ENCODE measurements at regions not wholly inside any gene's neighbourhood (a gene's known extent, or its start where the extent isn't known, plus 50 kb on each side); places are given as distances from the start of the nearest gene placed in this dataset.

GRCh38 chr7:88600695-88601094 lies 158.8 kb upstream of the ZNF804B start:
- Histone ChIP-seq H3K9me3 (ENCODE audit: control insufficient read depth, insufficient read depth, low read depth, low read length) (no peaks in the 10 kb centered on the region), H3K4me2 (ENCODE audit: extremely low read depth, insufficient read depth, low read length) (no peak overlapping the region), H4K20me1 (ENCODE audit: control insufficient read depth, extremely low read depth, insufficient read depth, low read length) (no peaks in the 10 kb centered on the region), H3K27me3 (ENCODE audit: control insufficient read depth, insufficient read depth, low read length) (no peaks in the 10 kb centered on the region), H3K27ac (ENCODE audit: insufficient read depth, low read length) (no peak overlapping the region), H2AFZ (ENCODE audit: low read length) (no peak overlapping the region), H3K79me2 (ENCODE audit: control insufficient read depth, insufficient read depth, low read length) (no peaks in the 10 kb centered on the region), H3K4me3 (replicated peaks in 1 of 4; ENCODE audit: control extremely low read depth in 1 of 4, insufficient read depth in 1 of 4, low read depth in 3 of 4, low read length in 4 of 4) (no peak overlapping the region), H3K36me3 (ENCODE audit: control insufficient read depth, insufficient read depth, low read length) (no peaks in the 10 kb centered on the region), H3K4me1 (ENCODE audit: control insufficient read depth, extremely low read depth, insufficient read depth, low read length) (no peaks in the 10 kb centered on the region), H3K9ac (ENCODE audit: insufficient read depth, low read length) (no peak overlapping the region)
- no peak for DNase-seq (ENCODE audit: low read depth in 2 of 2)
- no peak for TF ChIP-seq EZH2 (IDR thresholded peaks at IDR 0.05; ENCODE audit: low read length, missing control alignments)
- TF ChIP-seq CTCF (conservative IDR thresholded peaks at IDR 0.05 in 1 of 2, IDR thresholded peaks at IDR 0.05 in 1 of 2; ENCODE audit: low read depth in 1 of 2, low read length in 2 of 2) = no peak

GRCh38 chr7:88599528-88599927 lies 160.0 kb upstream of the ZNF804B start:
- H3K9me3 ChIP-seq (ENCODE audit: control insufficient read depth, insufficient read depth, low read depth, low read length) = no peaks in the 10 kb centered on the region
- no peak overlapping the region for H3K4me2 ChIP-seq (ENCODE audit: extremely low read depth, insufficient read depth, low read length)
- H3K27ac ChIP-seq (ENCODE audit: insufficient read depth, low read length) = no peak overlapping the region
- H4K20me1 ChIP-seq (ENCODE audit: control insufficient read depth, extremely low read depth, insufficient read depth, low read length) = no peaks in the 10 kb centered on the region
- no peak overlapping the region for H3K4me3 ChIP-seq (replicated peaks in 1 of 4; ENCODE audit: control extremely low read depth in 1 of 4, insufficient read depth in 1 of 4, low read depth in 3 of 4, low read length in 4 of 4)
- H3K9ac ChIP-seq (ENCODE audit: insufficient read depth, low read length) = no peak overlapping the region
- H3K27me3 ChIP-seq (ENCODE audit: control insufficient read depth, insufficient read depth, low read length) = no peaks in the 10 kb centered on the region
- no peaks in the 10 kb centered on the region for H3K36me3 ChIP-seq (ENCODE audit: control insufficient read depth, insufficient read depth, low read length)
- H3K79me2 ChIP-seq (ENCODE audit: control insufficient read depth, insufficient read depth, low read length) = no peaks in the 10 kb centered on the region
- no peak overlapping the region for H2AFZ ChIP-seq (ENCODE audit: low read length)
- no peaks in the 10 kb centered on the region for H3K4me1 ChIP-seq (ENCODE audit: control insufficient read depth, extremely low read depth, insufficient read depth, low read length)
- no peak for DNase-seq (ENCODE audit: low read depth in 2 of 2)
- TF ChIP-seq CTCF (conservative IDR thresholded peaks at IDR 0.05 in 1 of 2, IDR thresholded peaks at IDR 0.05 in 1 of 2; ENCODE audit: low read depth in 1 of 2, low read length in 2 of 2) = no peak
- no peak for TF ChIP-seq EZH2 (IDR thresholded peaks at IDR 0.05; ENCODE audit: low read length, missing control alignments)

GRCh38 chr7:88597941-88598425 lies 161.5 kb upstream of the ZNF804B start:
- H3K36me3 ChIP-seq (ENCODE audit: control insufficient read depth, insufficient read depth, low read length) = no peaks in the 10 kb centered on the region
- no peak overlapping the region for H3K4me3 ChIP-seq (replicated peaks in 1 of 4; ENCODE audit: control extremely low read depth in 1 of 4, insufficient read depth in 1 of 4, low read depth in 3 of 4, low read length in 4 of 4)
- H3K4me1 ChIP-seq (ENCODE audit: control insufficient read depth, extremely low read depth, insufficient read depth, low read length) = no peaks in the 10 kb centered on the region
- no peaks in the 10 kb centered on the region for H4K20me1 ChIP-seq (ENCODE audit: control insufficient read depth, extremely low read depth, insufficient read depth, low read length)
- no peak overlapping the region for H3K9ac ChIP-seq (ENCODE audit: insufficient read depth, low read length)
- TF ChIP-seq CTCF (conservative IDR thresholded peaks at IDR 0.05 in 1 of 2, IDR thresholded peaks at IDR 0.05 in 1 of 2; ENCODE audit: low read depth in 1 of 2, low read length in 2 of 2) (no peak), EZH2 (IDR thresholded peaks at IDR 0.05; ENCODE audit: low read length, missing control alignments) (no peak)
- H3K27me3 ChIP-seq (ENCODE audit: control insufficient read depth, insufficient read depth, low read length) = no peaks in the 10 kb centered on the region
- no peak overlapping the region for H2AFZ ChIP-seq (ENCODE audit: low read length)
- DNase-seq (ENCODE audit: low read depth in 2 of 2) = no peak
- H3K79me2 ChIP-seq (ENCODE audit: control insufficient read depth, insufficient read depth, low read length) = no peaks in the 10 kb centered on the region
- H3K27ac ChIP-seq (ENCODE audit: insufficient read depth, low read length) = no peak overlapping the region
- no peak overlapping the region for H3K4me2 ChIP-seq (ENCODE audit: extremely low read depth, insufficient read depth, low read length)
- no peaks in the 10 kb centered on the region for H3K9me3 ChIP-seq (ENCODE audit: control insufficient read depth, insufficient read depth, low read depth, low read length)

Data from fibroblast of lung (primary cell).